SH-SY5Y (cell line): ENCODE measurements at regions not wholly inside any gene's neighbourhood (a gene's known extent, or its start where the extent isn't known, plus 50 kb on each side); places are given as distances from the start of the nearest gene placed in this dataset.

Experiments
- GATA2 ChIP-seq: IDR thresholded peaks from 2 replicates; pipeline ENCODE4 v1.6.1; 2011; ENCODE audit warnings: mild to moderate bottlenecking, low read depth, low read length
- GATA3 ChIP-seq: IDR thresholded peaks from 2 replicates; pipeline ENCODE4 v1.6.1; 2011; ENCODE audit warnings: low read depth, mild to moderate bottlenecking, low read length, moderate library complexity

DNA sequence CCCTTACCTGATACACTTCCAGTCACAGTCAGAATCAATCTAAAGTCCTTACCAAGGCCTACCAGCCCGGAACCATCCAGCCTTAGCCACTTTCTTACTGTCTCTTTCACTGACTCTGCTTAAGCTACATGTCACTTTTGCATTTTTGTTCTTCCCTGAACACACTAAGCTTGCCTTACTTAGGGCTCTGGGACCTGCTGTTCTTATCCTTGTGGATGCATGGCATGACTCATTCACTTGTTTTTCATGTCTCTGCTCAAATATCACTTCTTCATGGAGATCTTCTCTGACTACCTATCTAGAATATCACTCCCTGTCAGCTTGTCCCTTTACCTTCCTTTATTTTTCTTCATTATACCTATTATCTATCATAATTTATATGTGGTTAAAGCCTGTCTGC is 65.6 kb upstream of the ZDHHC17 start:
- TF ChIP-seq GATA2 (no peak), GATA3 (no peak)
